Calu3 (cell line): ENCODE measurements at regions not wholly inside any gene's neighbourhood (a gene's known extent, or its start where the extent isn't known, plus 50 kb on each side); places are given as distances from the start of the nearest gene placed in this dataset.

ENCODE experiments used
- BruUV-seq: library from RNA; stranded (reverse); fragments of 400-500 nt; replicated peaks from 2 replicates; lab custom pipeline; 2021; lab: Mats Ljungman, UMichigan
- CTCF ChIA-PET: fragments of 300-600 bp; sonication (Branson Sonifier 250); formaldehyde crosslinking; loops from one replicate; lab custom pipeline; 2022; ENCODE audit warnings: antibody characterized with exemption; lab: Charles Lee
- DNase-seq: peaks from one replicate; pipeline ENCODE4 v3.0.0; 2022
- H3K27ac Mint-ChIP-seq: one replicate; pipeline ENCODE4 v1.8.0; 2022; ENCODE audit warnings: mixed read lengths; ENCODE audit not compliant: unreplicated experiment
- H3K27me3 Mint-ChIP-seq: one replicate; pipeline ENCODE4 v1.8.0; 2022; ENCODE audit warnings: mixed read lengths; ENCODE audit not compliant: unreplicated experiment
- H3K36me3 Mint-ChIP-seq: one replicate; pipeline ENCODE4 v1.8.0; 2022; ENCODE audit warnings: mild to moderate bottlenecking, moderate library complexity, mixed read lengths; ENCODE audit not compliant: insufficient read depth, unreplicated experiment
- H3K4me1 Mint-ChIP-seq: one replicate; pipeline ENCODE4 v1.8.0; 2022; ENCODE audit warnings: mild to moderate bottlenecking, low read depth, mixed read lengths; ENCODE audit not compliant: unreplicated experiment
- H3K4me3 Mint-ChIP-seq: one replicate; pipeline ENCODE4 v1.8.0; 2022; ENCODE audit warnings: mild to moderate bottlenecking, low read depth, moderate library complexity, mixed read lengths; ENCODE audit not compliant: unreplicated experiment
- H3K9me3 Mint-ChIP-seq: one replicate; pipeline ENCODE4 v1.8.0; 2022; ENCODE audit warnings: low read depth, mixed read lengths; ENCODE audit not compliant: unreplicated experiment
- CTCF ChIP-seq: fragments of 200-600 bp; IDR thresholded peaks from one replicate; pipeline ENCODE4 v1.8.0; 2022; ENCODE audit warnings: antibody characterized with exemption; ENCODE audit not compliant: unreplicated experiment
- intact Hi-C: fragments of 100-400 bp; cut with micrococcal nuclease; formaldehyde crosslinking; loops from one replicate; pipeline ENCODE4 v1.10.0; 2022; ENCODE audit not compliant: unreplicated experiment

DNA sequence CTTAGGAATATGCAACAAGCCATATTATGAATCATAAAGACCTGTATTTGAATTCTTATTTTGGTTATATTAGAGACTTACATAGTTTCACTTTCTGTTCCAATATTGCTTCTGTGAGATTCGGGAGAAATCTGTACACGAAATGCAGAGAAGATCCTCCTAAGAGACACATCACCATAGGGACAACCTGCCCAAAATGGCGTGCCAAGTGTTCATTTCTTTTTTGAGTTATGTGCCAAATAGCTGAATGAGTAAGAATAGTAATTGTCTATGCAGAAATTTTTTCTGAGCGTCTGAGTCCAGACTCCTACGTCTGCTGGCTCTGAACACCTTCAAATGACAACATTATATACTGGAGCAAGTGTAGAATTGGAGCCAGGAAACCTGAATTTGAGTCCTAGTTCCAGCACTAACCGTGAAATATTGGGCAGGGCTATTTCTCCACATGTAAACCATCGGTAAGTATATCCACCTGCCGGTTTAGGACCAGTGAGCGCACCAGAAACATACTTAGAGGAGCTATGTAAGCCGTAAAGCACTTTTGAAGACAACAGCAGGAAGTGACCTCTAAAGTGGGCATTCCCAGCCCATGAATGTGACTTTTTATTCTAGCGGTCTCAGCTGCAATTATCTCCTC is 163.9 kb upstream of the DMRT1 start:
- Mint-ChIP-seq H3K4me1 (peaks cover 17% of the 10 kb centered on the region), H3K4me3 (peak overlapping the region; percentile 50), H3K36me3 (no peaks in the 10 kb centered on the region), H3K27ac (peak overlapping the region; percentile 15), H3K9me3 (no peaks in the 10 kb centered on the region), H3K27me3 (no peaks in the 10 kb centered on the region)
- no peak for TF ChIP-seq CTCF
- BruUV-seq, result no TSS peak
- intact Hi-C loops, result no loop called here
- DNase-seq, result no peak
- CTCF ChIA-PET, result no interaction called here

DNA sequence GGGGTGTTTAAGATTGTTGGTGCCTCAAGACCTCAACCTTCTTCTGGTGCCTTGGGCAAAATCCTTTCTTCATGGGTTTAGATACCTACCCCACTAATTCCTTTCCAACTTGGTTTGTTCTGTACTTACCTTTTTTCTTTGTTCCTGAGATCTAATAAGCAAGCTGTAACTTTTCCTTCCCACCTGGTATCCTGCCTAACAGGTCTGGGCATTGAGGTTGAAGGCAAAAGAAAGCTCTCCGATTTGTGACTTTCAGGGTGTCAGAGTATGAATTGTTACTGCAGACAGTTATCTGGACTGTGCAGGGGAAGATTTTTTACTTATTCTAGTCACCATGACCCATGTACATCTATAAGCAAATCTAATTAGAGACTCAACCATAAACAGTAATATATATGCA is 162.6 kb upstream of the DMRT1 start:
- no peak for DNase-seq
- CTCF ChIA-PET, result interaction anchor here (0.6 kb wide), 1 partner anchor 74 kb away, joined by 4 read pairs; no protein-coding TSS in a partner anchor
- H3K27ac Mint-ChIP-seq, result no peak overlapping the region
- no TSS peak for BruUV-seq
- TF ChIP-seq CTCF, result no peak
- no peaks in the 10 kb centered on the region for H3K36me3 Mint-ChIP-seq
- peaks cover 25% of the 10 kb centered on the region for H3K4me1 Mint-ChIP-seq
- no peaks in the 10 kb centered on the region for H3K27me3 Mint-ChIP-seq
- intact Hi-C loops, result no loop called here
- no peak overlapping the region for H3K4me3 Mint-ChIP-seq
- no peaks in the 10 kb centered on the region for H3K9me3 Mint-ChIP-seq

DNA sequence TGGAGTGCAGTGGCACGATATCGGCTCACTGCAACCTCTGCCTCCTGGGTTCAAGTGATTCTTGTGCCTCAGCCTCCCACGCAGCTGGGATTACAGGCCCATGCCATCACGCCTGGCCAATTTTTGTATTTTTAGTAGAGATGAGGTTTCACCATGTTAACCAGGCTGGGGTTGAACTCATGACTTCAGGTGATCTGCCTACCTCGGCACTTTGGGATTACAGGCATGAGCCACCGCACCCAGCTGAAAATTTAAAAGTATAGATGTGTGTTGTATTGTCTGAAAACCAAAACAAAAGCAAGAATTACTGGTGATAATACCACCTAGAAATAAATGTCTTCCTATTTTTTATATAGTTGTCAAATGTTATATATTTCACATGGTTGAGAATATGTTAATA is 162.0 kb upstream of the DMRT1 start:
- no peaks in the 10 kb centered on the region for H3K9me3 Mint-ChIP-seq
- H3K4me1 Mint-ChIP-seq, result peaks cover 25% of the 10 kb centered on the region
- no peak for TF ChIP-seq CTCF
- no peaks in the 10 kb centered on the region for H3K27me3 Mint-ChIP-seq
- CTCF ChIA-PET, result no interaction called here
- no peak overlapping the region for H3K4me3 Mint-ChIP-seq
- no peaks in the 10 kb centered on the region for H3K36me3 Mint-ChIP-seq
- DNase-seq, result no peak
- no TSS peak for BruUV-seq
- intact Hi-C loops, result no loop called here
- no peak overlapping the region for H3K27ac Mint-ChIP-seq

DNA sequence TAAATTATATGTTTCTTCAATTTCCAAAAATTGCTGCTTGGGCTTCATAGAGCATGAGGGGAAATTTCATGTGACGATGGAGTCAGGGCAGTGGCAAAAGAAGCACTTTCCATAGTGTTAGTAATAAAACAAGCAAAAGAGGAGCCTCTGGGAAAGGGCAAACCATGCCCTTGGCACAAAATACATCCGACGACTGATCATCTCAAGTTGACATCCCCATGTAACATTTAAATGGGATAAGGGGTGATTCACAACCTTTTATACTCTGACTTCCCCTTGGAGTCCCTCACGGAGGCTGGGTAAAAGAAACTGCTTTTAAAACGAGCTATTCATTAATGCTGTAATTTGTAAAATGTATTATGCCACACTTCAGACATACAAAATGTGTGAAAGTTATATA is 161.4 kb upstream of the DMRT1 start:
- Mint-ChIP-seq H3K27me3 (no peaks in the 10 kb centered on the region), H3K4me1 (peaks cover 25% of the 10 kb centered on the region)
- CTCF ChIA-PET, result no interaction called here

More for the DNA sequence above, 161.4 kb upstream of the DMRT1 start:
- no peak overlapping the region for H3K27ac Mint-ChIP-seq
- no peaks in the 10 kb centered on the region for H3K36me3 Mint-ChIP-seq
- no peaks in the 10 kb centered on the region for H3K9me3 Mint-ChIP-seq
- intact Hi-C loops, result no loop called here
- no peak for TF ChIP-seq CTCF
- no TSS peak for BruUV-seq
- DNase-seq, result no peak
- no peak overlapping the region for H3K4me3 Mint-ChIP-seq
